Endodermal cell (in vitro differentiated cells): ENCODE measurements at regions not wholly inside any gene's neighbourhood (a gene's known extent, or its start where the extent isn't known, plus 50 kb on each side); places are given as distances from the start of the nearest gene placed in this dataset.

ENCODE experiments used
- DNase-seq: peaks from one replicate; pipeline ENCODE4 v3.0.0-alpha.2; 2017
- H3K27ac ChIP-seq: 2 replicates; pipeline ENCODE4 v1.5.1; 2013; ENCODE audit warnings: mild to moderate bottlenecking, low read depth, low read length, moderate library complexity
- H3K27me3 ChIP-seq: 2 replicates; pipeline ENCODE4 v1.6.1; 2013; ENCODE audit warnings: mild to moderate bottlenecking, low read length, moderate library complexity; ENCODE audit not compliant: insufficient read depth, control insufficient read depth, poor library complexity, severe bottlenecking
- H3K36me3 ChIP-seq: 2 replicates; pipeline ENCODE4 v1.7.0; 2013; ENCODE audit warnings: mild to moderate bottlenecking, low read length, moderate library complexity; ENCODE audit not compliant: control insufficient read depth, insufficient read depth
- H3K4me1 ChIP-seq: one replicate; pipeline ENCODE4 v1.7.0; 2013; ENCODE audit warnings: low read length; ENCODE audit not compliant: control insufficient read depth, insufficient read depth
- H3K4me3 ChIP-seq: 2 replicates; pipeline ENCODE4 v1.5.1; 2013; ENCODE audit warnings: mild to moderate bottlenecking, low read length, moderate library complexity
- H3K9ac ChIP-seq: 2 replicates; pipeline ENCODE4 v1.6.1; 2013; ENCODE audit warnings: mild to moderate bottlenecking, low read length, moderate library complexity; ENCODE audit not compliant: poor library complexity, severe bottlenecking; ENCODE audit errors: extremely low read depth
- H3K9me3 ChIP-seq: 2 replicates; pipeline ENCODE4 v1.6.1; 2013; ENCODE audit warnings: mild to moderate bottlenecking, low read length, moderate library complexity; ENCODE audit not compliant: control insufficient read depth
- H3K27ac Mint-ChIP-seq: 2 replicates; pipeline ENCODE4 v1.8.0; 2020; ENCODE audit warnings: mixed read lengths
- H3K27me3 Mint-ChIP-seq: 2 replicates; pipeline ENCODE4 v1.8.0; 2021; ENCODE audit warnings: mild to moderate bottlenecking, mixed read lengths; ENCODE audit not compliant: insufficient read depth
- H3K36me3 Mint-ChIP-seq: 2 replicates; pipeline ENCODE4 v1.8.0; 2020; ENCODE audit warnings: low read depth, mixed read lengths
- H3K4me1 Mint-ChIP-seq: 2 replicates; pipeline ENCODE4 v1.8.0; 2020; ENCODE audit warnings: mixed read lengths
- H3K4me3 Mint-ChIP-seq: 2 replicates; pipeline ENCODE4 v1.8.0; 2020; ENCODE audit warnings: mild to moderate bottlenecking, moderate library complexity, mixed read lengths
- H3K9me3 Mint-ChIP-seq: 2 replicates; pipeline ENCODE4 v1.8.0; 2020; ENCODE audit warnings: mild to moderate bottlenecking, mixed read lengths
- whole genome bisulfite sequencing, 2 experiments: methylation state at CpG; one replicate each; pipeline versions ENCODE4 v1.1.5 to v1.1.7; 2013; ENCODE audit warnings: missing lambda C conversion rate in 2 of 2, mixed read lengths in 1 of 2; ENCODE audit not compliant: insufficient coverage in 1 of 2, insufficient read length in 1 of 2; 5-methylcytosine and 5-hydroxymethylcytosine counted together
- TF ChIP-seq, protein P1 (sequence below): fragments of 200-600 bp; sonication (generic); conservative IDR thresholded peaks from 2 replicates; pipeline ENCODE4 v1.5.0; 2021; ENCODE audit warnings: antibody characterized with exemption, mild to moderate bottlenecking

GRCh38 chr2:144753416-144753815 is 233.5 kb upstream of the ZEB2 start:
- Mint-ChIP-seq H3K36me3 (no peaks in the 10 kb centered on the region), H3K27ac (no peak overlapping the region), H3K4me3 (no peak overlapping the region), H3K4me1 (no peaks in the 10 kb centered on the region), H3K27me3 (no peaks in the 10 kb centered on the region), H3K9me3 (peaks cover 25% of the 10 kb centered on the region)
- Histone ChIP-seq H3K36me3 (no peaks in the 10 kb centered on the region), H3K4me1 (no peaks in the 10 kb centered on the region), H3K27ac (no peak overlapping the region), H3K27me3 (no peaks in the 10 kb centered on the region), H3K4me3 (no peak overlapping the region), H3K9me3 (peaks cover 24% of the 10 kb centered on the region), H3K9ac (no peak overlapping the region)
- TF ChIP-seq, protein P1, sequence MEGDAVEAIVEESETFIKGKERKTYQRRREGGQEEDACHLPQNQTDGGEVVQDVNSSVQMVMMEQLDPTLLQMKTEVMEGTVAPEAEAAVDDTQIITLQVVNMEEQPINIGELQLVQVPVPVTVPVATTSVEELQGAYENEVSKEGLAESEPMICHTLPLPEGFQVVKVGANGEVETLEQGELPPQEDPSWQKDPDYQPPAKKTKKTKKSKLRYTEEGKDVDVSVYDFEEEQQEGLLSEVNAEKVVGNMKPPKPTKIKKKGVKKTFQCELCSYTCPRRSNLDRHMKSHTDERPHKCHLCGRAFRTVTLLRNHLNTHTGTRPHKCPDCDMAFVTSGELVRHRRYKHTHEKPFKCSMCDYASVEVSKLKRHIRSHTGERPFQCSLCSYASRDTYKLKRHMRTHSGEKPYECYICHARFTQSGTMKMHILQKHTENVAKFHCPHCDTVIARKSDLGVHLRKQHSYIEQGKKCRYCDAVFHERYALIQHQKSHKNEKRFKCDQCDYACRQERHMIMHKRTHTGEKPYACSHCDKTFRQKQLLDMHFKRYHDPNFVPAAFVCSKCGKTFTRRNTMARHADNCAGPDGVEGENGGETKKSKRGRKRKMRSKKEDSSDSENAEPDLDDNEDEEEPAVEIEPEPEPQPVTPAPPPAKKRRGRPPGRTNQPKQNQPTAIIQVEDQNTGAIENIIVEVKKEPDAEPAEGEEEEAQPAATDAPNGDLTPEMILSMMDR, result no peak
- DNase-seq, result no peak
- 85 to 93% methylated on average over 3 of the region's 3 CpGs for WGBS, 2 experiments

DNA sequence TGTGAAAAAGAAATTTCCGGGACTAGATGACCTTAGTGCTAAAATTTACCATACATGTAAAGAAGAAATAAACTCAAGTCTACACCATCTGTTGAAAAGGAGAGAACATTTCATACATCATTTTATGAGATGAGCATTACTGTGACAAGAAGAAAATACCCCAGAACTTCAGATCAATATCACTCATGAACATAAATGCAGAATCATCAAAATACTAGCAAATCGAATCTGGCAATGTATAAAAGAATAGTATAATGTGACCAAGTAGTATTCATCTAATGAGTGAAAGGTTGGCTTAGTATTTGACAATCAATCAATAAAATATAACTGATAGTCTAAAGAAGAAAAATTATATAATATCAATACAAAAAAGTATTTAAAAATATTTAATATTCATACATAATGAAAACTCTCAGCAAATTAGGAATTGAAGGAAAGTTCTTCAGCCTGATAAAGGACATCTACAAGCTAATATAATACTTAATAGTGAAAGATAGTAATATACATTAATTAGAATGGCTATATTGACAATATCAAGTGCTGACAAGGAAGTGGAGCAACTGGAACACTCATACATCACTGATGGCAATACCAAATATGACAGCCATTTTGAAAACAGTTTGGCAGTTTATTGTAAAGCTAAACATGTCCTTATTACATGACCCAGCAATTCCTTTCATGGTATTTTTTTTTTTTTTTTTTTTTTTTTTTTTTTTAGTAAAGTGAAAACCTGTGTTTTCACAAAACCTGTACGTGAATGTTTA is 231.4 kb upstream of the ZEB2 start:
- H3K27ac ChIP-seq, result no peak overlapping the region
- no peaks in the 10 kb centered on the region for H3K4me1 Mint-ChIP-seq
- H3K27ac Mint-ChIP-seq, result no peak overlapping the region
- TF ChIP-seq, protein P1, result no peak
- no peak overlapping the region for H3K9ac ChIP-seq
- 100% methylated on average over 2 of the region's 3 CpGs; no CpG with 5 or more reads in 1 of the 2 experiments for WGBS, 2 experiments
- H3K36me3 Mint-ChIP-seq, result peaks cover 13% of the 10 kb centered on the region
- DNase-seq, result no peak
- H3K27me3 Mint-ChIP-seq, result no peaks in the 10 kb centered on the region
- no peaks in the 10 kb centered on the region for H3K27me3 ChIP-seq
- no peak overlapping the region for H3K4me3 ChIP-seq
- no peak overlapping the region for H3K4me3 Mint-ChIP-seq
- peaks cover 46% of the 10 kb centered on the region for H3K9me3 Mint-ChIP-seq
- no peaks in the 10 kb centered on the region for H3K4me1 ChIP-seq
- no peaks in the 10 kb centered on the region for H3K36me3 ChIP-seq
- H3K9me3 ChIP-seq, result peaks cover 44% of the 10 kb centered on the region

DNA sequence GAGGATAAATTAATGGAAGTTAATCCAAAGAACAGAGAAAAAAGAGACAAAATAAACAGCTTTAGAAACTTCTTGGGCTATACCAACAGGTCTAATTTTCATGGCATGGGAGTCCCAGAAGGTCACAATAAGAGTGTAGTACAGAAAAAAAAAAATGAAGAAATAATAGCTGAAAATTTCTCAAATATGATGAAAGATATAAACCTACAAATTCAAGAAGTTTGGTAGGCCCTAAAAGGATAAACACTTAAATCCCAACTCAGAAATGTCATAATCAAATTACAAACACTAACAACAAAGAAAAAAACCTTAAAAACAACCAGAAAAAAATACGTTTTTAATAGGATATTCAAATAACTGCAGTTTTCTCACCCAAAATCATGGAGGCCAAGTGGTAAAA is 229.3 kb upstream of the ZEB2 start:
- Mint-ChIP-seq H3K4me3 (no peak overlapping the region), H3K4me1 (no peaks in the 10 kb centered on the region), H3K27me3 (no peaks in the 10 kb centered on the region), H3K9me3 (peaks cover 67% of the 10 kb centered on the region), H3K36me3 (peaks cover 17% of the 10 kb centered on the region), H3K27ac (no peak overlapping the region)
- H3K36me3 ChIP-seq, result no peaks in the 10 kb centered on the region
- H3K9me3 ChIP-seq, result peaks cover 50% of the 10 kb centered on the region
- DNase-seq, result no peak
- H3K4me3 ChIP-seq, result no peak overlapping the region
- H3K27ac ChIP-seq, result no peak overlapping the region
- no peaks in the 10 kb centered on the region for H3K27me3 ChIP-seq
- TF ChIP-seq, protein P1, result no peak
- H3K9ac ChIP-seq, result no peak overlapping the region
- no peaks in the 10 kb centered on the region for H3K4me1 ChIP-seq
- WGBS, 2 experiments, result 63% methylated on average over 1 of the region's 1 CpG; no CpG with 5 or more reads in 1 of the 2 experiments
